ENCODE measurements at regions not wholly inside any gene's neighbourhood (a gene's known extent, or its start where the extent isn't known, plus 50 kb on each side); places are given as distances from the start of the nearest gene placed in this dataset.
A peak's percentile ranks its signal among the peaks of the same experiment; 100 is the strongest.

DNA sequence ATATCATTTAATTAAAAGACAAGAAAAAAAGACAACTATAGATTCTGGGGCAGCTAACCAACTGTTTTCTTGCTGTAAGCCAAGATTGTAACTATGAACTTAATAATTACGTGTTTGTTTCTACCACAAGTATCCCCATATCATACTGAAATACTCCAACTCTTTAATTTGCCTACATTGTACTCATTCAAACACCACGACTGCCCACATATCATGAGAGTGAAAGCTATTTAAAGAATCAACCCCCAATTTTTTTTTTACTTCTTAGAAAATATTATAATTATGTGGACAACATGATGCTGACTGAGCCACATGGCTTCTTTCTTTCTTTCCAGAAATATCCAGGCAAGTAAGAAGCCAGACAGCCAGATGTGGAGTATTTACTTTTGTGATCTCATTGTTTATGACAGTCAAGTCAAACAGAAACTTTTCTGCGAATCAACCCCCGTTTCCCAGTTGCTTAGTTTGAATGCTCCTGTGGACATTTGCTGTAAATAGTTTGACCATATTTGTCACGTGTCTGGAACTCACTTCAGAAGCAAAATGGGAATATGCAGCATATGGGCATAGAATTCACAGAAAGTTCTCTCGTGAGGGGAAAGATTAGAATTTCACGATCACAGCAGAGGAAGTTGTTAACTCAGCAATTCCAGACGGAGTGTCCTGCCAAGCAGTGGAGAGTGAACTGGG lies 126.8 kb upstream of the PSMD7 start:
- DNase-seq = no peak

- DNase-seq = no peak
Measured at GRCh38 chr16:74169066-74169465, 127.5 kb upstream of the PSMD7 start.

DNA sequence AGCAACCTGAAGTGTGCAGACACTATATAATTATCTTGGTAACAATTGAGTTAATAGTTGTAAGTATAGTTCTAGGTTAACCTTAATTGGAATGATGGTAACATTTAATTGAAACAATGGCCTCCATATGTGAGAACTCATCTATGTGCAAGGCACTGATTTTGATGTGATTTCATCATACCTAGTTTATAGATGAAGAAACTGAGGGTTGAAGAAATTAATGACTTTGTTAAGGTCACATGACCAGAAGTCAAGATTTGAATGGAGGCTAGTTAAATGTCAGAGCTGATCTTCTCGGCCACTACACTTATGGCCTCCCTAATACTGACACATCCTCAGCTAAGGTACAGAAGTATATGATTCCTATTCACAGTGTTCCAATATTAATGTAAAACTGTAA lies 128.2 kb upstream of the PSMD7 start:
- DNase-seq = no peak

DNA sequence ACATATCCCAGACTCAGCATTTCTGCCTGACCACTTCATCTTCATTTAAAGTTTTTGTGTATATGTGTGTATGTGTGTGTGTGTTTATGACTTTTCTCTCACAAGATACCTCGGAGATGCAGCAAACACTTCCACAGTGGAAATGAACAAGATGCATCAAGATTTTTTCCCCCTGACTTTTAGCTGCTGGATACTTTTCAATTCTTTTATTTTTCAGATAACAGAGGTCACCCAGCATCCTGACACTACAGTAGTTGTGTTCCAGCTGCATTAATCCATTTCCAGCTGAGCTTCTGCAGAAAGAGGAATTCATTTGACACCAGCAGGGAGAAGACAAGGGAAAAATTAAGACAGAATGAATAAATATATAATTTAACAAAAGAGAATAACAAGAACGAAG lies 130.2 kb upstream of the PSMD7 start:
- no peak for DNase-seq

DNA sequence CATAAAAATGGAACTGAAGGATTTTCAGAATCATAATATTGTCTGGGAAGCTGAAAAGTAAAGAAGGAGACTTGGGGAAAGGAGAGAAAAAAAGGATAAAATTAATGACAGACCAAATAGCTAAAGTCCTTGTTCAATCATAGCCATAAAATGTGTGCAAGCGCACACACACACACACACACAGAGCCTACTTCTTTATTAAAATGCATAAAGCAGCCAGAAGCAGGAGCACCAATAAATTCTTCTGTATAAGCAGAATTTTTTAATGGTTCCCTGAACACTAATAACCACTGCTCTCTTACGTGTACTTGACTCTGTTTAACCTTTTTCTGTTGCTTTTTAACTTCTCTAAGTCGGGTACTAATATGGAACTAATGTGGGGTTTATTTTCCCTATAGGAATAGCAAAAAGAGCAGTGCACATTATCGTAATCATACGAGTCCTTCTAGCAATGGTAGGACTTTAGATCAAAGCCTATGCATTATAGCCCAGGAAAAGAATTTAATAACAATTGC lies 131.0 kb upstream of the PSMD7 start:
- no peak for DNase-seq

DNA sequence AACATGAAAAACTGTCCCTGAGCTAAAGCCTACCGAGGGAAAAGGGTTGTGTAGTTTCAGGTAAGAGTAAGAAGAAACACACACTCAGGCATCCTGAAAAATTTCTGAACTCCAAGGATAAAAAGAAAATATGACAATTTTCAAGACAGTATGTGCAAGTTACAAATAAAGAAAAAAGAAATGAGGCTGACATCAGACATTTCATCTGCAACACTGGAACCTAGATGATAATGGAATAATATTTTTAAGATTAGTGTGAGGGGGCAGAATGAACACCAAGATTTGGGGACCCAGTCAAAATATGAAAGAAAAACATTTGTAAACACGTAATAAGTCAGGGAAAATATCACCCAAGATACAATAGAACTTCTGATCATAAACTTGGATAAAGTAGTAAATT lies 135.9 kb upstream of the PSMD7 start:
- no peak for DNase-seq

DNA sequence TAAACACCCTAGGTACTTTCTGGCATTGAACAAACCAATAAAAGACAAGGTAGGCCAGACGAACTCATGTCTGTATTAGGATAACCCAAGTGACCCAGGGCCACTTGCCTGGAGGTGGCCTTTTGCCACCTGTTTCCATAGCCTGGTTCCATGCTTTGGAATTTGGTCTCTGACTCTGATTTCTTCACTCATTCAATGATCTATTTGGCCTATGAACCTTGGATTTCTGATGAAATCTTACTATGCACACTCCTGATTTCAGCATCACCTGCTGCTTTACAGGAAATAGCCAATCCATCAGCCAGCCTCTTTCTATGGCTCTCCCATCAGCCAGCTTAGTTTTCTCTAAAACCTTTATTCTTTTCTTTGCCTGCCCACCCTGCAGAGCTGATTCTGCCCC lies 142.8 kb upstream of the PSMD7 start:
- no peak for DNase-seq

DNA sequence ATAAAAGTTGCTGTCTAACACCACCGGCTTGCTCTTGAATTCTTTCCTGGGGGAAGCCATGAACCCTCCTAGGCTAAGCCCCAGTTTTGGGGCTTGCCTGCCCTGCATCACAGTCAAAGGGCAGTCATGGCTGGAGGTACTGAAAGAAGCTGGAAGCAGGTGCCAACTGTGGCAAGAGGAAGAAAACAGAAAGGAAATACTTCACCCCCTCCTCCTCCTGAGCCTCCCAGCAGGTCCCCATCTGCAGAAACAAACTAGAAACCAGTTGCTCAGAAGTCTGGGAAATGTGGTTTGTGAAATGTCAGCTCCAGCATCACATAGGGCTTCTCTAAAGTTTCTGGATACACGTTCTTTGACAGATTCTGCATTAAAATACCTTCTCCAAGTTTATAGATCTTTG lies 150.0 kb upstream of the PSMD7 start:
- no peak for DNase-seq

DNA sequence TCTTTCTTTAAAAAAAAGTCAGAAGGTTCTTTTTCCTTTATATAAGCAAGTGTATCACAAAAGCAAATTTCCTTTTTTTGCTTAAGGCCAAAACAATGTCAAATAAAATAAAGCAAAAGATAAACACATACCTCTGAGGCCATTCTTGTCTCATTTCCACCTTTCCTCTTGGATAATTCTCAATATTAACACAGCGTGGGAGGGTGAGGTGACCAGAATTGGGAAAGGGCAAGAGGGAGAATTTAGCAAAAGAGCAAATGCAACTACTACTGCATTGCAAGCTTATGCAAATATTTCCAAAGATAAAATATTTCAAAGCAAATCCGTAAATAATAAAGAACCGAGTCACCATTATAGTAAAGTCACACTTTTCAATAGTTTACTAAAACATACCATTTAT lies 153.4 kb upstream of the PSMD7 start:
- DNase-seq = no peak

GRCh38 chr16:74141015-74141414 lies 155.6 kb upstream of the PSMD7 start:
- DNase-seq = no peak

DNA sequence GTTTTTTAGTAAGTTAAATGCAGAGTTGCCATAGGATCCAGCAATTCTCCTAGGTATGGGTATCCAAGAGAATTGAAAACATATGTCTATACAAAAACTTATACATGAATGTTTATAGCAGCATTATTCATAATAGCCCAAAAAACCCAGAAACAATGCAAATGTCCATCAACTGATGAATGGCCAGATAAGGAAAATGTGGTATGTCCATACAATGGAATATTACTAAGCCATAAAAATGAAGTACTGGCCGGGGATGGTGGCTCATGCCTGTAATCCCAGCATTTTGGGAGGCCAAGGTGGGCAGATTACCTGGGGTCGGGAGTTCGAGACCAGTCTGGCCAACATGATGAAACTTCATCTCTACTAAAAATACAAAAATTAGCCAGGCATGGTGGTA lies 156.1 kb upstream of the PSMD7 start:
- no peak for DNase-seq

- DNase-seq = no peak
Measured at GRCh38 chr16:74123826-74124225, 172.8 kb upstream of the PSMD7 start.

DNA sequence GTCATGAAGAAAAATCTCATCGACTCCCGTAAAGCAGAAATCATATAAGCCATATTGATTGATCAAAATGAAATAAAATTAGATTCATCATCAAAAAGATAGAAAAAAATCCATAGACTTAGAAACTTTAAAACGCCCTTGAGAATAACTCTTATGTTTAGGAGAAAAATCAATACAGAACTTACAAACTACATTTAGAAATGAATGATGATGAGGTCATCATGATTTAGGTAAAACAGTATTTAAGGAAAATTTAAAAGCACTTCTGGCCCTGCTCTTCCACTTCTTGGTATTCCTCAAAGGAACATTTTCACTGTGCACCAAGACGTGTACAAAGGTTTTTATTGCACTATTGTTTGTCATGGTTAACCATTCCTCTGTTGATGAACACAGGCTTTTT lies 173.4 kb upstream of the PSMD7 start:
- no peak for DNase-seq

GRCh38 chr16:74117798-74118197 lies 178.8 kb upstream of the PSMD7 start:
- DNase-seq = no peak

DNA sequence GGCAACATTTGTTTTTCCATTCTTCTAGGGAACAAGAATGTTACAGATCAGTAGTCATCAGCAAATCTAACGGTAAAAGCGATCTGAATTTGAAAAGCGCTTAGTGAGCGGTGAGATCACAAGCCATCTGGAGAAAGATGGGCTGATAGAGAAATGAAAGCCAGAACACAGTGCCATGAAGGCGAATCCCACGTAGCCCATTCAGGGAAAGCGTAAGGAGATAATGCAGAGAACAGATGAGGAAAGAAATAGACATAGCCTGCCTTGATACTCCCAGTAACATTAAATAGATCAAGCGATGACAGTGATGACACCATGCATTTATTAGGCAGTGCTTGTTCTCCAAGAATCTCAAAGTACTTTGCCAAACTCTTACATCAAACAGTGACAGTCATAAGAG lies 183.1 kb upstream of the PSMD7 start:
- DNase-seq = no peak

DNA sequence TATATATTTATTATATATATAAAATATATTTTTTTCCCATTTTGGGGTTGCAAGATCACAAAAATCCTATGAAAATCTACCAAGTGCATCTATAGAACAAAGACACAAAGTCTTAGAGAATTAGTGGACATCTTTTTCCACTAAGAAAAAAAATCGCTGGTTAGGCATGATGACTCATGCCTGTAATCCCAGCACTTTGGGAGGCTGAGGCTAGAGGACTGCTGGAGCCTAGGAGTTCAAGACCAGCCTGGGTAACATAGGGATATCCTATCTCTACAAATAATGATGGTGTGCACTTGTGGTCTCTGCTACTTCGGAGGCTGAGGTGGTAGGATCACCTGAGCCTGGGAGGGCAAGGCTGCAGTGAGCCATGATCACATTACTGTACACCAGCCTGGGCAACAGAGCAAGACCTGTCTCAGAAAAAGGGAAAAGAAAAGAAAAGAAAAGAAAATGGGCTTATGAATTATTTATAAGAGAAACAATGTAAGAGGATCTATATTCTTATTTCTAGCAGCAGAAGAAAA lies 185.1 kb upstream of the PSMD7 start:
- no peak for DNase-seq

DNA sequence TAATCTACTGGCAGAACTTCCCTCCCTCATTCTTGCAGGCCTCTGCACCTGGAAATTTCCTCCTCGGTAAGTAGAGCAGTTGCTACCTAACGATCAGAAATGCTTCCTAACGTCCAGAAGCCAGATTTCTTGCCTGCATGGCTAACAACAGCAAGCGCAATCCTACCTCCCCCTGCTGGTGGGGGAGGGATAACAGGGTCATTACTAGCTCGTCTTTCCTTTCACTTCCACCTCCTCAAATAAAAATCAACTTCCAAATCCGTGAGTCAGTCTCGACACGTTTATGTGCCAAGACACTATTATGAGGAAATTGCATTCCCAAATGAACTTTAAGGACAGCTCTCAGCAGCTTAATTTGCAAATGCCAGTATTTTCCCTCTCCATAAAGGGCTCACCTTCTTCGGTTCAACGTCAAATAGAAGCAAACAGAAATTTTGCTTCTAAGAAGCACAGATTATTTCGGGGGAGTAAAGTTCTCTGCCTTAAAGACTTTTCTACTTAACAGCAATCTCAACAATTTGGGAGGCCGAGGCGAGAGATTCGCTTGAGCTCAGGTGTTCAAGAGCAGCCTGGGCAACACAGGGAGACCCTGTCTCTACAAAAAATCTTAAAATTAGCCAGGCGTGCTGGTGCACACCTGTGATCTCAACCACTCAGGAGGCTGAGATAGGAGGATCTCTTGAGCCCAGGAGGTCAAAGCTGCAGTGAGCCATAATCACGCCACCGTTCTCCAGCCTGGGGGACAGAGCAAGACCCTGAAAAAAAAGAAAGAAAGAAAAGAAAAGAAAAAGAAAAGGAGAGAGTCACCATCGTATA lies 188.6 kb upstream of the PSMD7 start:
- peak; percentile 59 for DNase-seq

DNA sequence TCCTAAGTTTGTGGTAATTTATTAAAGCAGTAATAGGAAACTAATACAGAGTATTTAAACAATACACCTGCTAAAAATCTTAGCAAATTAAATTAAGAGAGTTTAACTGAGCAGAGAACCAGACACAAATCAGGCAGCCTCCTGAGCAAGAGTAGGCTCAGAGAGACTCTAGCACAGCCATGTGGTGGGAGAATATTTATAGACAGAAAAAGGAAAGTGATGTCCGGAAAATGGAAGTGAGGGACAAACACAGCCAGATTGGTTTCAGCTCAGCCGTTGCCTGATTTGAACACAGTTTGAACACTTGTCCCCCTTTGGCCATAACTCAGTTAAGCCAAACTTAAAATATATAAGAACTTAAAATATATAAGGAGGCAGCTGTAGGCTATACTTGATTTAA lies 192.6 kb upstream of the PSMD7 start:
- DNase-seq = no peak

DNA sequence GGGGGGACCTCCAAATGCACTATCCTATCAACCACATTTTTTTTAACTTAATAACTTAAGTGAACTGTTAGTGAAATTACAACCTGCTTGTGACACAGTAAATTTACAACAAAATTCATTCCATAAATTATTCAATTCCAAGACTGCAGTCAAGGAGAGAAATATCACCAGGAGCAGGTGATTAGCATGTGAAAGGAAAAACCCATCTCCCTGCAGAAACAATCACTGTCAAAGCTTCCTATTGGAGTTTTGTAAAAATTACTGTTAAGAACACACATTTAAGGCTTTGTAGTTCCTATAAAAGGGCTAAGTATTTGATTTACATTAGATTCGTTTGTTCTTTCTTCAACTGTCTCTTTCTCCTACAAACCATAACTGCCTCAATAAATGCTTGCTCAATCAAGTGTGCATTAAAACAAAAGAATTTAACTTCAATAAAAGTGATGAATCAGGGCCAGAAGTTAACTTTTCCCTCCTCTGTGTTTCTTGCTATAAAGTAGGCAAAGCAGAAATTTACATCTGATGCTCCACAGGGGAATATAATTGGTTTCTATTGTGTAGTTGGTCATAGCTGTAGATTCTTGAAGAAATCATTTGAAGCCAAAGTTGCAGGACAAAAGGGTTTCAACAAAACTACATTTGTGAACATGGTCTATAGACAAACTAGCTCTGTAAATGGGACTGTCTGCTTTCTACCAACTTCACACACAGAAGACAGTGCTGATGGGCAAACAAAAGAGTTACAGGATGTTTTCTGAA lies 195.1 kb upstream of the PSMD7 start:
- no peak for DNase-seq

DNA sequence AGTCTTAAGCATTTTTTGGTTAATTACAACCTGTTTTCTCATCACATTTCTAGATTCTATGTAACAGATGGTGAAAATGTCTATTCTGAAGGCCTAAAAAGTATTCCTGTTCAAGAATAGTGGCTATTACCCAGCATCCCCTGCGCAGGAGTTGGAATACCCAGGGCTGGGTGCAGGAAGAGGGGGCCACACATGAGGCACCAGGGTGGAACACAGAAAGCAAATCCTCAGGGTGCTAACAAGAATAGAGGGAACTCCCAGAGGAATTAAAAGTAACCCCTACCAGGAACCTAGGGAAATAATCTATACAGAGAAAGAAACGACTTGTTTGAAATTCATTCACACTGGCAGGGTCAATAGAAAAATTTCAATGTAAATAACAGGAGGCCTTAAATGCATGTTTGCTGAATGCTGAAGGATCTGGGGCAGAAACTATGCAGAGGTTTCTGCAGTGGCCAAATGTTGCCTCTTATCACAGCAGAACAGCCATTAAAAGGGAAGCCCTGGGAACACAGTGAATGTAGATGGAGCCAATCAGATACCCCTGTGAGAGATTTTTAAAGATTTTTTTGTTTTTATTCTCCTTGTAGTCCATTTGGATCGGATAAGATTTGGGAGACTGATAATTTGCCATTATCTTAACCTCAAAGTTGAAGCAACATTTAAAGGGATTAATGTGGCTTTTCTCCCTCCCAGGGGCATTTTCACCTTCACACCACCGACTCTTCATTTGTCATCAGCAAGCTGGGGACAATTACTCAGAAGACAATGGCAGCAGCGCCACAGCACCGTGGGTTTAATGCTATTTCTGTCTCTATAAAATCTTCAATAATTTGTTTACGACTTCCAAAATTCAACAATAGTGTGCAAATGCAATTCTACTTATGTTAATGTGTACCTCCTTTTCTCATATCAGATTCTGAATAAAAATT lies 196.0 kb upstream of the PSMD7 start:
- DNase-seq = no peak

DNA sequence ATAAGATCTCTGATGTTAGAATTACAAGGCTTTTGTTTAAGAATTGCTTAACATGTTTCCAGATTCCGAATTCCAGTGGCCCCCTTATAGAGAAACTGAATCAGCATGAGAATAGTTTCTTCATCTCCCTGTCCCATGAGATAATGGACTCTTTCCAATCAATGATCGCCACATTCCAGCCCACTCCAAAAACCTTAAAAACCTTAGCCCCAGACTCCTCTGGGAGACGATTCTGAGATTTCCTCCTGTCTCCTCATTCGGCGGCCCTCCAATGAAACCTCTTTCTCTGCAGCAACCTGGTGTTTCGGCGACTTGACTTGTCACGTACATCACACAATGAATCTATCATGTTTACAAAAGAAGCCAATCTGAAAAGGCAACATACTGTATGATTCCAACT lies 197.1 kb upstream of the PSMD7 start:
- DNase-seq = no peak

DNA sequence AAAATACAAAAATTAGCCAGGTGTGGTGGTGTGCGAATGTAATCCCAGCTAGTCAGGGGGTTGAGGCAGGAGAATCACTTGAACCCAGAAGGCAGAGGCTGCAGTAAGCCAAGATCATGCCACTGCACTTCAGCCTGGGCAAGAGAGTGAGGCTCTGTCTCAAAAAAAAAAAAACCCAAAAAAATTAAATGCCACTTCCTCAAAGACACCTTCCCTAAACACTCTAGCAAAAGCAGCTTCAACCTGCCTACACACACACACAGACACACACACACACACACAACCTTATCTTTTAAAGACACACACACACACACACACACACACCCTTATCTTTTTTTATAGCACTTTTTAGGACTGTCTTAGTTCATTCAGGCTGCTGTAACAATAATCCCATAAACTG lies 201.7 kb upstream of the PSMD7 start:
- DNase-seq = no peak

Data from activated CD8-positive, alpha-beta memory T cell treated with anti-CD3 and anti-CD28 coated beads, Interleukin-2, amount 50 U/mL, for 48 hours (primary cell).